AG09309 (cell line): ENCODE measurements at regions not wholly inside any gene's neighbourhood (a gene's known extent, or its start where the extent isn't known, plus 50 kb on each side); places are given as distances from the start of the nearest gene placed in this dataset.

Experiments used
- DNase-seq: peaks from one replicate; pipeline ENCODE4 v3.0.0-alpha.2; 2010; ENCODE audit warnings: low read depth
- H3K4me3 ChIP-seq: 2 replicates; pipeline ENCODE4 v1.5.1; 2011; ENCODE audit warnings: mild to moderate bottlenecking, low read depth, low read length, moderate library complexity; ENCODE audit not compliant: control insufficient read depth
- TF ChIP-seq, protein P1 (sequence below): IDR thresholded peaks from 2 replicates; pipeline ENCODE4 v1.5.1; 2011; ENCODE audit warnings: mild to moderate bottlenecking, low read depth, low read length, inconsistent platforms; ENCODE audit not compliant: insufficient read depth, control insufficient read depth; ENCODE audit errors: missing control alignments

DNA sequence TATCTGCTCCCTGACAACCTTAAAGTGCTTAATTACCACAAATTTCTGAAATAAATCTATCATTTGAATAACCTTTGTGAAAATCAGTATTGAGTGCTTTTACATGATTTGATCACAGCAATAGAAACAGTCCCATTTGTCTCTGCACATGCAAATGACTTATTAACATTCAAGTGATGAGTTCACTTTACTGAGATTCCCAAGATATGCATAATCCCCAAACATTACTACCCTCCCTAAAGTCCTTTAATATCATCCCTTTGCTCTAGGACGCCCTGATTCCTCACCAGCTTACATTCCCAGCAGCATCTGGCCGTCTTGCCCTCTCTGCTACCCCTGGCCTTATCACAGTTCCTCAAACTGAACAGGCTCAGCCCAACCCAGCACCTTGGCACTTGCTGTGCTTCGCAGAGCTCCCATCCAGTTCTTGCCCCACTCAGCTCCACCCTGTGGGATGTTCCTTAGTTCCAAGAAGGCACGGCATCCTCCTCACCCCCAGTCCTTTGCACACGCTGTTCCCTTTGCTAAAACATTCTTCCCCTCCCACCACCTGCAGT, 347.5 kb downstream of the PREX1 start:
- TF ChIP-seq, protein P1, sequence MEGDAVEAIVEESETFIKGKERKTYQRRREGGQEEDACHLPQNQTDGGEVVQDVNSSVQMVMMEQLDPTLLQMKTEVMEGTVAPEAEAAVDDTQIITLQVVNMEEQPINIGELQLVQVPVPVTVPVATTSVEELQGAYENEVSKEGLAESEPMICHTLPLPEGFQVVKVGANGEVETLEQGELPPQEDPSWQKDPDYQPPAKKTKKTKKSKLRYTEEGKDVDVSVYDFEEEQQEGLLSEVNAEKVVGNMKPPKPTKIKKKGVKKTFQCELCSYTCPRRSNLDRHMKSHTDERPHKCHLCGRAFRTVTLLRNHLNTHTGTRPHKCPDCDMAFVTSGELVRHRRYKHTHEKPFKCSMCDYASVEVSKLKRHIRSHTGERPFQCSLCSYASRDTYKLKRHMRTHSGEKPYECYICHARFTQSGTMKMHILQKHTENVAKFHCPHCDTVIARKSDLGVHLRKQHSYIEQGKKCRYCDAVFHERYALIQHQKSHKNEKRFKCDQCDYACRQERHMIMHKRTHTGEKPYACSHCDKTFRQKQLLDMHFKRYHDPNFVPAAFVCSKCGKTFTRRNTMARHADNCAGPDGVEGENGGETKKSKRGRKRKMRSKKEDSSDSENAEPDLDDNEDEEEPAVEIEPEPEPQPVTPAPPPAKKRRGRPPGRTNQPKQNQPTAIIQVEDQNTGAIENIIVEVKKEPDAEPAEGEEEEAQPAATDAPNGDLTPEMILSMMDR = no peak
- DNase-seq = no peak

DNA sequence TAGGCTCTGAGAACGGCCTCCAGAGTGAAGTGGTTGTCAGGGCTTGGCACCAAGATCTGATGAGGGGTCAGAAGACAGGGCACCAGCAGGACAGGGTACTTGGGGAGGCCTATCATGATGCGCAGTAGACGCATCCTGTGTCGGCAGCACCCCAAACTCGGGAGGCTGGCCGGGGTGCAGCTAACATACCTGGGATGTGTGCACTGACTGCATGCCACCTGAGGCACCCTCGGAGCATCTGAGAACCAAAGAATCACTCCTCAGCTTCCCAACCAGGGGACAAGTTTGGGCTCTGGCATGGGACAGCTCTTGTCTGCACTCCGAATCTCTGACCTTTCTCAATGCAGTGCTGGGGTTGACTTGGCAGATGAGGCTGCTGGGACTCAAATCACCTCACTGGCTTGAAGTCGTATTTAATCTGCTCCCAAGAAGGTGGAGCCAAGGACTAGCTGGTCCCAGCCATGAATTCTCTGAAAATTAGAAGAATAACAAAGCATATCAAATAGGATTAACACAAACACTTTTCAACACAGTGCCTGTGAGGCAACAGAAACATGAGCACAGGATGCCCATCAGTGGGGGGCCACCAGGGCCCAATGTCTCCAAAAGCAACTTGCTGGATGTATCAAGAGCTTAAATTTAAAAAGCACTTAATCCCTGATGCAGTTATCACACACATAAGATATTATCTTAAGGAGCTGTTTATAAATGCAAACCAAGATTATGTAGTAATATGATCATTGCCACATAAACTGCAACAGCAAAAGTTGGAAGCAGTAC, 348.8 kb downstream of the PREX1 start:
- TF ChIP-seq, protein P1 = no peak
- H3K4me3 ChIP-seq = no peak overlapping the region
- no peak for DNase-seq

More for the DNA sequence above, 347.5 kb downstream of the PREX1 start:
- H3K4me3 ChIP-seq = no peak overlapping the region

DNA sequence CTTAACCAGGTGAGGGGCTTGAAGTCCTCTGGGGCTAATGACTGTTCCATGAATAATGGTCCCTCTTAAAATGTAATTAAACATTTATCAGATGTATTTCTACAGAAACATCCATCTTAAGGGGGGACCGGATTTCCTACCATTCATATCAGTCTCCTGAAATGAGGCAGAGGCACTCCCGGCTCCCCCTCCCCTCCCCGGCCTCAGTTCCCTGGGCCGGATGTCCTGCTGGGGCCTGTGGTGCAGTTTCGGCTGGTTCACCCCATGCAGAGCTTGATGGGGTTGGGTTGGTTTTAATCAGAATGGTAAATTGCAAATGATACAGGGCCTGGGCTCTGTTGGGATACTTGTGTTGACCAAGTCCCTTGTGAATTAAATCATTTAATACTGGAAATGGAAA, 349.4 kb downstream of the PREX1 start:
- TF ChIP-seq, protein P1 = no peak
- DNase-seq = no peak
- H3K4me3 ChIP-seq = no peak overlapping the region

DNA sequence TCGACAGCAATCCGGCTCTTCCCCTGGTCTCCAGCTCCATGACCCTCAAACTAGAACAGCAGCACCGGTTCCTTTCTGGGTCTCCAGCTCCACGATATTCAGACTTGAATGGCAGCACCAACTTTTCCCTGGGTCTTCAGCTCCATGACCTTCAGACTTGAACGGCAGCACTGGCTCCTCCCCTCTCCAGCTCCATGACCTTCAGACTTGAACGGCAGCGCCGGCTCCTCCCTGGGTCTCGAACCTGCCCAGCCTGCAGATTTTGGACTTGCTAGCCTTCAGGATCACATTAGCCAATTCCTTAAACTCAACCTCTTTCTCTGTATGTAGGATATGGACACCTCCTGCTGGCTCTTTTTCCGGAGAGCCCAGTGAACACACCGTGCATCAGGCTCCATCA, 350.9 kb downstream of the PREX1 start:
- DNase-seq = no peak
- TF ChIP-seq, protein P1 = no peak
- H3K4me3 ChIP-seq = no peak overlapping the region

DNA sequence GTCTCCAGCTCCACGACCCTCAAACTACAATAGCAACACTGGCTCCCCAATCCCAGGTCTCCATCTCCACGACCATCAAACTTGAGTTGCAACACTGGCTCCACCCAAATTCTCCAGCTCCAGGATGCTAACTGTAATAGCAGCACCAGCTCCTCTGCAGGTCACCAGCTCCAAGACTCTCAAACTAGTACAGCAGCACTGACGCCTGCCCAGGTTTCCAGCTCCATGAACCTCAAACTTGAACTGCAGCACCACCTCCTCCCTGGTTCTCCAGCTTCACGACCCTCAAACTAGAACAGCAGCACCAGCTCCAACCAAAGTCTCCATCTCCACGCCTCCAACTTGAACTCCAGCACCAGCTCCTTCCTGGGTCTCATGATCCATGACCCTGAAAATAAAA, 353.8 kb downstream of the PREX1 start:
- TF ChIP-seq, protein P1 = no peak
- no peak overlapping the region for H3K4me3 ChIP-seq
- DNase-seq = no peak

DNA sequence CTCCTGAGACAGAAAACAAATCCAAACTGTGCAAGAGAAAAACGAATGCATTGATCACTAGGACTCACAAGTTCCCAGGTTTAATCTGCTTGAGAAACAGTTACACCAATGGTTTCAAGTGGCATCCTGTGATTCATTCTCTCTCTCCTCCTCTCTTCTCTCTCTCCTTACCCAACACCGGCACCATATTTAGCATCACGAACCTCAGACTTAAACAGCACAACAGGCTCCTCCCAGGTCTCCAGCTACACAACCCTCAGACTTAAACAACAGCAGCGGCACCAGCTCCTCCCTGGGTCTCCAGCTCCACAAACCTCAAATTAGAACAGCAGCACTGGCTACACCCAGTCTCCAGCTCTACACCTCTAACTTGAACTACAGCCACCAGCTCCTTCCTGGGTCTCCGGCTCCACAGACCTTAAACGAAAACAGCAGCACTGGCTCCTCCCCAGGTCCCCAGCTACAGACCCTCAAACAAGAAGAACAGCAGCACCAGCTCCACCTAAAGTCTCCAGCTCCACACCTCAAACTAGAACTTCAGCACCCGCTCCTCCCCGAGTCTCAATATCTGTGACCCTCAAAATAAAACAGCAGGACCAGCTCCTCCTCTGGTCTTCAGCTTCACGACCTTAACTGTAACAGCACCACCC, 355.9 kb downstream of the PREX1 start:
- TF ChIP-seq, protein P1 = no peak
- no peak for DNase-seq
- H3K4me3 ChIP-seq = no peak overlapping the region
